Mesodermal cell (in vitro differentiated cells): ENCODE measurements at regions not wholly inside any gene's neighbourhood (a gene's known extent, or its start where the extent isn't known, plus 50 kb on each side); places are given as distances from the start of the nearest gene placed in this dataset.

Source experiments
- H3K27ac ChIP-seq: 2 replicates; pipeline ENCODE4 v1.7.0; 2013; ENCODE audit warnings: mild to moderate bottlenecking, low read depth, low read length, moderate library complexity; ENCODE audit not compliant: severe bottlenecking
- H3K36me3 ChIP-seq: 2 replicates; pipeline ENCODE4 v1.7.1; 2013; ENCODE audit warnings: mild to moderate bottlenecking, low read length, moderate library complexity; ENCODE audit not compliant: control insufficient read depth, insufficient read depth
- H3K4me1 ChIP-seq: one replicate; pipeline ENCODE4 v1.7.1; 2013; ENCODE audit warnings: mild to moderate bottlenecking, low read length; ENCODE audit not compliant: insufficient read depth, control insufficient read depth, poor library complexity, severe bottlenecking
- H3K4me3 ChIP-seq: 2 replicates; pipeline ENCODE4 v1.7.0; 2013; ENCODE audit warnings: low read length, control low read depth, mild to moderate bottlenecking; ENCODE audit not compliant: insufficient read depth, poor library complexity, severe bottlenecking; ENCODE audit errors: extremely low read depth
- H3K9me3 ChIP-seq: 2 replicates; pipeline ENCODE4 v1.7.1; 2013; ENCODE audit warnings: mild to moderate bottlenecking, low read length, moderate library complexity; ENCODE audit not compliant: control insufficient read depth
- whole genome bisulfite sequencing, 2 experiments: methylation state at CpG; one replicate each; pipeline ENCODE4 v1.1.5; 2013; ENCODE audit warnings: missing lambda C conversion rate in 2 of 2; ENCODE audit not compliant: insufficient coverage in 2 of 2; 5-methylcytosine and 5-hydroxymethylcytosine counted together

DNA sequence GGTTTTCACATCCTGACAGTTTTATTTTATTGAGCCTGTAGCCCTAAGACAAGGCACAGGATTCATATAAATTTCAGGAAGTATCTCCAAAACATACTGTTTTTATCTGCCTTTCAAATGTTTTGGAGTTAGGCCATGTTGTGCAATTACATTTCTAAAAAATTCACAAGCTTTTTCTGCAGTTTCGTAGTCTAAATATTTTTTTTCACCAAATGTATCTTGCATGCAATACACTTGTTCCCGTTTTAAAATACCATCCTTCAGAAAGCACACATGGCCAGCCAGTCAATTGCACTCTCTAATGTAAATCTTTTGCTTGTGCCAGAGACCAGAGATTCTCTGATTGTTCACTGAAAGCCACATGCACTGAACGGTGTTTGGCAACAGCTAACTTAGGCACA lies 161.5 kb upstream of the PRKCQ start:
- WGBS, 2 experiments: 90 to 96% methylated on average over 3 of the region's 3 CpGs
- Histone ChIP-seq H3K36me3 (no peaks in the 10 kb centered on the region), H3K27ac (no peak overlapping the region)

GRCh38 chr10:6739530-6740174 lies 159.6 kb upstream of the PRKCQ start:
- WGBS, 2 experiments: 88 to 90% methylated on average over 6 of the region's 12 CpGs
- Histone ChIP-seq H3K4me1 (peaks cover 12% of the 10 kb centered on the region), H3K9me3 (no peaks in the 10 kb centered on the region), H3K4me3 (no peak overlapping the region), H3K36me3 (no peaks in the 10 kb centered on the region), H3K27ac (no peak overlapping the region)

More for the DNA sequence above, 161.5 kb upstream of the PRKCQ start:
- peaks cover 12% of the 10 kb centered on the region for H3K4me1 ChIP-seq
- no peaks in the 10 kb centered on the region for H3K9me3 ChIP-seq
- no peak overlapping the region for H3K4me3 ChIP-seq

DNA sequence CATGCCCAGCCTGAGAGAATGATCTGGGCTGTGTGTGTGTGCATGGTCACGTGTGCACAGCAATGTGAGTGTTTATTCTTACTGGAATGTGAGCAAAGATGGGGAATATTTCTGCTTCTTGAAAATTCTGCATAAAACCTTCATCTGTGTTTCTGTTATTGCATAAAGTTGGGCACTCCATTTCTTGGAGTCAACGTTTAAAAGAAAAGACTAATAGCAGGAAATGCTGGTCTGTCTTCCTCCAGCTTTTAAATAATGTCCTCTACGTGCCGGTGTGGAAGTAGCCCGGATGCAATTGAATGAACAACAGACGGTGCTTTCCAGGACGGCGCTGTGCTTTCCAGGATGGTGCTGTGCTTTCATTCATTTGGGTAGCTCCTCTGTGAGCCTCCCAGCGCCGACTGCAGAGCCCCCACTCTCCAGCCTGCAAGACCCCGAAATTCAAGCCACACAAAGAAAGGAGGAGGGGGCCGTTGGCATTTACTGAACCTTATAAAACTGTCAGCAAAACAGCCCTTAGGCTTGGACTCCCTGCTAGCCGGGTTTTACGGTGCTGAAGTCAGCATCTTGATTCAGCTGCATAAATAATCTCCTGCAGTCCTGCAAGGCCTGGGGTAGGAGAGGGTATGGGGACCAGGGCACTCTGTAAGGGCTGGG lies 158.2 kb upstream of the PRKCQ start:
- Histone ChIP-seq H3K9me3 (no peaks in the 10 kb centered on the region), H3K4me1 (peaks cover 9% of the 10 kb centered on the region), H3K4me3 (no peak overlapping the region), H3K36me3 (no peaks in the 10 kb centered on the region), H3K27ac (peak overlapping the region; percentile 37)
- WGBS, 2 experiments: 44 to 61% methylated on average over 6 to 7 of the region's 14 CpGs

- no peaks in the 10 kb centered on the region for H3K36me3 ChIP-seq
- 66 to 75% methylated on average over 6 of the region's 6 CpGs for WGBS, 2 experiments
- H3K9me3 ChIP-seq: no peaks in the 10 kb centered on the region
- H3K4me3 ChIP-seq: no peak overlapping the region
- H3K4me1 ChIP-seq: peaks cover 9% of the 10 kb centered on the region
- H3K27ac ChIP-seq: no peak overlapping the region
Observed at GRCh38 chr10:6737758-6738111, 157.7 kb upstream of the PRKCQ start.

GRCh38 chr10:6737080-6737641 lies 157.1 kb upstream of the PRKCQ start:
- Histone ChIP-seq H3K36me3 (no peaks in the 10 kb centered on the region), H3K4me1 (peaks cover 9% of the 10 kb centered on the region), H3K9me3 (no peaks in the 10 kb centered on the region), H3K4me3 (no peak overlapping the region), H3K27ac (no peak overlapping the region)
- 54% methylated on average over 4 of the region's 9 CpGs; no CpG with 5 or more reads in 1 of the 2 experiments for WGBS, 2 experiments

GRCh38 chr10:6734286-6734685 lies 154.2 kb upstream of the PRKCQ start:
- H3K4me1 ChIP-seq: peaks cover 9% of the 10 kb centered on the region
- H3K9me3 ChIP-seq: no peaks in the 10 kb centered on the region
- H3K4me3 ChIP-seq: no peak overlapping the region
- 77 to 84% methylated on average over 10 to 11 of the region's 11 CpGs for WGBS, 2 experiments
- H3K36me3 ChIP-seq: no peaks in the 10 kb centered on the region
- H3K27ac ChIP-seq: no peak overlapping the region

DNA sequence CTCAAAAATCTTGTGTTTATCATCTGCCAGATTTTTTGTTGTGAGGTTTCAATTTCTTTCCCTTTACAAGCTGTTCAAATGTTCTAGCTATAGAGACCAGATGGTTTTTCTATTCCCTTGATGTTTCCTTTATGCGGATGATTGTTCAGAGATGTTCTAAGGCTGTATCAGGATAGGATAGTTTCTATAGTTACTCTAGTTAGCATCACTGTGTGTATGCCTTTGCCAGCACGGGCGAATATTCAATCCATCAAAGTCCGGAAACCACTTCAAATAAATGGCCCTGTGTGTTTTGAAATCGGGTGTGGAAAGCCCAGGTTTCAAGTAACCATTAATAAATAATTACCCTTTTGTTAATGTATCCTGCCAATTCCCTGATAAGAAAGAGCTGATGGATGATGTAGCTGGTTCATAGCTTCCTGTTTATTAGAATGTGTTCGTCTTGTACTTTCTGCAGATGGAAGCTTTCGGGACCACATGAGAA lies 149.8 kb upstream of the PRKCQ start:
- Histone ChIP-seq H3K36me3 (no peaks in the 10 kb centered on the region), H3K4me1 (no peaks in the 10 kb centered on the region), H3K27ac (no peak overlapping the region), H3K4me3 (no peak overlapping the region), H3K9me3 (no peaks in the 10 kb centered on the region)
- 67% methylated on average over 3 of the region's 7 CpGs; no CpG with 5 or more reads in 1 of the 2 experiments for WGBS, 2 experiments

DNA sequence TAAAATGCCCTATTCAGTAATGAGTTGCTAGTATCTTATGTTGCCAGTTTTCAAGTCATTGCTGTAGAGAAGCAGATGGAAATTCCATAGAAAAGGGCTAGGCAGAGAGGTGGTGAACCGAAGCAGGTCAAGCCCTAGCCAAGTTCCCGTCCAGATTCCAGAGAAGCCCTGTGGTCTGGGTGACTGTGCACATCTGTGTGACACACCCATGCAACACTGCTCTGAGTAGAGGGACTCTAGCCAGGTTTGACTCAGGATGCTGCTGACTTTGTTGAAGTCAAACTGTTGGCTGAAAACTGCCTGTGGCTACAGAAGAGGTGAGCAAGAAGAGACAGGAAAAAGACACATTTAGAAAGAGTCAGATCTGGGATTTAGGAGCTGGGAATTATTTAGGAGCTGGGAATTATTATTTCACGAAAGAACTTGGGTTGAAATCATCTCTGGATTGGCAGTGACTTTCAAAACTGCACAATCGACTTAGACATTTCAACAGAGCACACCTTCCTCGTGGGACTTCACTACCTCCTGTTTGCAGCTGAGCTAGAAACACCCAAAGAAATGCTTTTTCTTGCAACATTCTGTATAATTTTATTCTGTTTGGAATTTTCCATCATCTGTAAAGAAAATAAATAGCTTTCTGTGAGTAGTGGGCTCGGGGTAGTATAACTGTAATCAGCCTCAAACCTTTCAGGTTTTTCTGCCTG lies 149.1 kb upstream of the PRKCQ start:
- H3K36me3 ChIP-seq: no peaks in the 10 kb centered on the region
- no peaks in the 10 kb centered on the region for H3K9me3 ChIP-seq
- WGBS, 2 experiments: 88 to 91% methylated on average over 4 to 6 of the region's 6 CpGs
- no peak overlapping the region for H3K4me3 ChIP-seq
- no peak overlapping the region for H3K27ac ChIP-seq
- no peaks in the 10 kb centered on the region for H3K4me1 ChIP-seq

DNA sequence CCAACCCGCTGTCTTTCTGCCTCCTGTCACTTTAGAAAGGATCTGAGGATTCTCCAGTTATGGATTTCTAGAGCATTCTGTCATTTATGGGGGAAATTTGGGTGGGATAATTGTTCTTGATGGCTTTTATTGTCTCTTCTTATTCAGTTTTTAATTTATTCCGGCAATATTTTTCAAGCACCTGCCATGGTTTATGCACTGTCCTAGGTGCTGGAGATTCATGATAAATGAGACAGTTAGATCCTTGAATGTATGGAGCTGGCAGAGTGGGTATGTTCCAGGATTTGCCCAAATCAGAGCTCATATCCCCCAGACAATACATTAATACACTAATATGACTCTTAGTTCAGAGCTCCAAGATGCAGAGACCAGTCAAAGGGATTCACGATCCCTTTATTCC lies 146.8 kb upstream of the PRKCQ start:
- 100% methylated on average over 2 of the region's 3 CpGs; no CpG with 5 or more reads in 1 of the 2 experiments for WGBS, 2 experiments

DNA sequence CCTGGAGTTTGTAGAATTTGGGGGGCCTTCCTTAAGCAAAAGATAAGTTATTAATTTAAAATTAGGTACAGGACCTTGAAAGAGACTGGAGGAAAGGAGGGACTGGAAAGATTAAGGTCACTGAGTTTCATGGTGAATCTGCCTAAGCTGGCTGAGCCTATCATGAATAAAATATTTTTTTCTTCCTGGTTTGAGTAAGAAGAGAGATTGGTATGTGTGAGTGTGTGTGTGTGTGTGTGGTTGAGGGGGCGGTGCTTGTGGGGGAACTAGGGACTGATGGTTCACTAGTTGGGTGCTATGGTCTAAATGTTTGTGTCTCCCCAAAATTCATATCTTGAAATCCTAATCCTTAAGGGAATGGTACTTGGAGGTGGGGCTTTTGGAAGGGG lies 142.5 kb upstream of the PRKCQ start:
- H3K27ac ChIP-seq: peak overlapping the region; percentile 79
- H3K36me3 ChIP-seq: no peaks in the 10 kb centered on the region
- no peak overlapping the region for H3K4me3 ChIP-seq
- 100% methylated on average over 1 of the region's 1 CpG; no CpG with 5 or more reads in 1 of the 2 experiments for WGBS, 2 experiments
- H3K4me1 ChIP-seq: peaks cover 8% of the 10 kb centered on the region
- peaks cover 6% of the 10 kb centered on the region for H3K9me3 ChIP-seq

More for the DNA sequence above, 146.8 kb upstream of the PRKCQ start:
- H3K4me3 ChIP-seq: no peak overlapping the region
- H3K4me1 ChIP-seq: peaks cover 6% of the 10 kb centered on the region
- H3K27ac ChIP-seq: no peak overlapping the region
- no peaks in the 10 kb centered on the region for H3K36me3 ChIP-seq
- no peaks in the 10 kb centered on the region for H3K9me3 ChIP-seq
